WERI-Rb-1 (cell line): ENCODE measurements at regions not wholly inside any gene's neighbourhood (a gene's known extent, or its start where the extent isn't known, plus 50 kb on each side); places are given as distances from the start of the nearest gene placed in this dataset.

Experiments used
- DNase-seq: peaks from one replicate; pipeline ENCODE4 v3.0.0-alpha.2; 2020
- H3K27ac ChIP-seq: fragments of 250-450 bp; sonication (Bioruptor Pico); 2 replicates; pipeline ENCODE4 v1.5.1; 2020; ENCODE audit warnings: mild to moderate bottlenecking, moderate library complexity
- H3K27me3 ChIP-seq: fragments of 250-450 bp; sonication (Bioruptor Pico); 2 replicates; pipeline ENCODE4 v1.5.1; 2021; ENCODE audit warnings: mild to moderate bottlenecking, low read depth, moderate library complexity; ENCODE audit not compliant: insufficient read depth, severe bottlenecking
- H3K36me3 ChIP-seq: fragments of 250-450 bp; sonication (Bioruptor Pico); 2 replicates; pipeline ENCODE4 v1.5.1; 2020; ENCODE audit warnings: mild to moderate bottlenecking, moderate library complexity
- H3K4me3 ChIP-seq: 2 replicates; pipeline ENCODE4 v1.5.1; 2011; ENCODE audit warnings: low read depth, mild to moderate bottlenecking, control low read depth, low read length
- H3K9me3 ChIP-seq: fragments of 250-450 bp; sonication (Bioruptor Pico); 2 replicates; pipeline ENCODE4 v1.5.1; 2021; ENCODE audit warnings: mild to moderate bottlenecking, moderate library complexity; ENCODE audit not compliant: severe bottlenecking
- CTCF ChIP-seq: IDR thresholded peaks from 2 replicates; pipeline ENCODE4 v1.5.1; 2011; ENCODE audit warnings: low read depth, mild to moderate bottlenecking, control low read depth, inconsistent platforms, low read length

- no peaks in the 10 kb centered on the region for H3K36me3 ChIP-seq
- H3K9me3 ChIP-seq = peaks cover 2% of the 10 kb centered on the region
- H3K27ac ChIP-seq = no peak overlapping the region
- TF ChIP-seq CTCF = no peak
- H3K4me3 ChIP-seq = no peak overlapping the region
- H3K27me3 ChIP-seq = no peaks in the 10 kb centered on the region
- DNase-seq = no peak
Measured at GRCh38 chr2:234272069-234272850, 221.8 kb downstream of the SPP2 start.

- DNase-seq = no peak
- Histone ChIP-seq H3K27ac (no peak overlapping the region), H3K9me3 (peaks cover 2% of the 10 kb centered on the region), H3K4me3 (no peak overlapping the region), H3K27me3 (no peaks in the 10 kb centered on the region), H3K36me3 (no peaks in the 10 kb centered on the region)
- no peak for TF ChIP-seq CTCF
Measured at GRCh38 chr2:234271338-234271737, 220.8 kb downstream of the SPP2 start.

- H3K36me3 ChIP-seq = no peaks in the 10 kb centered on the region
- H3K27ac ChIP-seq = no peak overlapping the region
- TF ChIP-seq CTCF = no peak
- H3K27me3 ChIP-seq = no peaks in the 10 kb centered on the region
- DNase-seq = no peak
- peaks cover 2% of the 10 kb centered on the region for H3K9me3 ChIP-seq
- H3K4me3 ChIP-seq = no peak overlapping the region
Measured at GRCh38 chr2:234269769-234270204, 219.3 kb downstream of the SPP2 start.

GRCh38 chr2:234267534-234267933 is 217.0 kb downstream of the SPP2 start:
- no peak overlapping the region for H3K4me3 ChIP-seq
- TF ChIP-seq CTCF = no peak
- H3K36me3 ChIP-seq = no peaks in the 10 kb centered on the region
- no peak overlapping the region for H3K27ac ChIP-seq
- no peaks in the 10 kb centered on the region for H3K27me3 ChIP-seq
- H3K9me3 ChIP-seq = no peaks in the 10 kb centered on the region
- DNase-seq = no peak

- no peak for DNase-seq
- TF ChIP-seq CTCF = no peak
- Histone ChIP-seq H3K4me3 (no peak overlapping the region), H3K27me3 (no peaks in the 10 kb centered on the region), H3K36me3 (no peaks in the 10 kb centered on the region), H3K27ac (no peak overlapping the region), H3K9me3 (no peaks in the 10 kb centered on the region)
Measured at GRCh38 chr2:234266952-234267351, 216.4 kb downstream of the SPP2 start.

GRCh38 chr2:234265206-234265605 is 214.7 kb downstream of the SPP2 start:
- H3K27me3 ChIP-seq = no peaks in the 10 kb centered on the region
- H3K9me3 ChIP-seq = no peaks in the 10 kb centered on the region
- H3K36me3 ChIP-seq = no peaks in the 10 kb centered on the region
- H3K27ac ChIP-seq = no peak overlapping the region
- no peak overlapping the region for H3K4me3 ChIP-seq
- TF ChIP-seq CTCF = no peak
- DNase-seq = no peak
